ENCODE measurements at regions not wholly inside any gene's neighbourhood (a gene's known extent, or its start where the extent isn't known, plus 50 kb on each side); places are given as distances from the start of the nearest gene placed in this dataset.

DNA sequence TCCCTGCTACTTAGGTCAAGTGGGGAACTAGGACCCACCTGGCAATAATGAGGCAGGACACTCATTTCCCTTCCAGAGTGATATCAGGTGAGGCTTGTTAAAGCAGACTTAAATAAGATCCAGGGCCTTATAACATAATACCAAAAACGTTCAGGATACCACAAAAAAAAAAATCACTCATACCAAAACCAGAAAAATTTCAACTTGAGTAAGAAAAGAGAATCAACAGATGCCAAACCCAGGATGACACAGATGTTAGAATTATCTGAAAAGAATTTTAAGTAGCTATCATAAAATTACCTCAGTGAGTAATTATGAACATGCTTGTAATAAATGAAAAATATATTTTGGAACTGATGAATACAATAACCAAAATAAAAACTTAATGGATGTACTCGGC is 255.6 kb upstream of the OSR1 start:
- H3K4me3 ChIP-seq (ENCODE audit: low read depth, low read length) = no peak overlapping the region
- DNase-seq (ENCODE audit: low read depth) = no peak
- no peak for TF ChIP-seq CTCF (IDR thresholded peaks at IDR 0.05; ENCODE audit: insufficient read depth, low read depth, low read length, missing control alignments)

DNA sequence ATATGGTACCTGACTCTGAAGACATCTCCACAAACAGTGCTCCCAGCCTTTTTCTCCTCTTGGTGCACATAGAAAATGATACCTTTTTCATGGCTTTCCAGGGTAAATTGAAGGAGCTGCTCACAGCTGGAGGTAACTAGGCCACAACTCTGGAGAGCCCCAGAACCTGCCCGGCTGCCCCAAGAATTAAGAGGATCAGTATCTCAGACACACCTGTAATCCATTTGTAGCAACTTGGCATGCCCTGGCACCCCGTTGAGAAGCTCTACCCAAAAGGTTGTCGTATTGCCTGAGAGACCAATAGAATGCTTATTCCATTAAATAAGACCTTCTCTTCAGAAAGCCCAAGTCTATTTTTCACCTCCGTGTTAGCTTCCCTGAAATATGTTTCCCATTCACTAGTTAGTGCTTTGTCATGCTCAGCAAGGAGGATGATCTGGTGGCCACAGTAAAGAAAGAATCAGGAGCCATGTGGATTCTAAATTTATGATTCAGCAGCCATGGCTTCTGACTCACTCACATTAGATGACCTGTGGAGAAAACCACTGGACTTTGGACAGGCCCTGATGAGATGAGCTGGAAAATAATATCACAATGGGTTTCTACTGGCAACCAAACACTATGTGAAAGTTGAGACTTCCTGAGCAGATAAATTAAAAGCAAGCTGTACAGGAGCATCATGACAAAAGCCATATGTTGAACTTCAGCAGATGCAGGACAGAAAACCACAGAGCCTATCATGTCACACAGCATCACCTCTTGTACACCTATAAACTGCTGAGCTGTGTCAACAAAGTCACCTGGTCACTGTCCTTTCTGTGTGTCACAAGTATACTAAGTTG is 253.3 kb upstream of the OSR1 start:
- H3K4me3 ChIP-seq (ENCODE audit: low read depth, low read length) = no peak overlapping the region
- TF ChIP-seq CTCF (IDR thresholded peaks at IDR 0.05; ENCODE audit: insufficient read depth, low read depth, low read length, missing control alignments) = no peak
- DNase-seq (ENCODE audit: low read depth) = no peak

GRCh38 chr2:19609266-19609665 is 250.8 kb upstream of the OSR1 start:
- no peak overlapping the region for H3K4me3 ChIP-seq (ENCODE audit: low read depth, low read length)
- no peak for TF ChIP-seq CTCF (IDR thresholded peaks at IDR 0.05; ENCODE audit: insufficient read depth, low read depth, low read length, missing control alignments)

GRCh38 chr2:19607931-19608771 is 249.7 kb upstream of the OSR1 start:
- DNase-seq (ENCODE audit: low read depth) = no peak
- no peak for TF ChIP-seq CTCF (IDR thresholded peaks at IDR 0.05; ENCODE audit: insufficient read depth, low read depth, low read length, missing control alignments)

More at GRCh38 chr2:19609266-19609665, 250.8 kb upstream of the OSR1 start:
- DNase-seq (ENCODE audit: low read depth) = no peak

DNA sequence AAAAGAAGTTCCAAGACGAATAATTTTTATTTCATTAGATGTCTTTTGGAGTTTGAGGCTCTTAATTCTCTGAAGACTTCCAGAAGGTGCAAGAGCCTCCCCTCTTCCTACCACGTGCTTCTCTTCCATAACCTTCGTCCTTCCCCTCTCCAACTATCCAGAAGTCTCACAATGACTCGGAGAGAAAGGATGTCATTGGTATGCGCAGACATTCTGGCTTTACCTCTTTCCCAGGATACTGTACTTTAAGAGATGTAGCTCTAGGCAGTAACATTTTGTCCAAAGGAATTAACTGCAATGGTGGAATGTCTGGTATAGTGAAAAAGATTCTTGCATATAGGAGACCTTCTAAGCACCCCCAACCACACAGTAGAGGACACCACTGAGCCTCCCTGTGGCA is 249.0 kb upstream of the OSR1 start:
- no peak for DNase-seq (ENCODE audit: low read depth)
- TF ChIP-seq CTCF (IDR thresholded peaks at IDR 0.05; ENCODE audit: insufficient read depth, low read depth, low read length, missing control alignments) = no peak
- H3K4me3 ChIP-seq (ENCODE audit: low read depth, low read length) = no peak overlapping the region

More at GRCh38 chr2:19607931-19608771, 249.7 kb upstream of the OSR1 start:
- H3K4me3 ChIP-seq (ENCODE audit: low read depth, low read length) = no peak overlapping the region

- no peak overlapping the region for H3K4me3 ChIP-seq (ENCODE audit: low read depth, low read length)
- no peak for TF ChIP-seq CTCF (IDR thresholded peaks at IDR 0.05; ENCODE audit: insufficient read depth, low read depth, low read length, missing control alignments)
- DNase-seq (ENCODE audit: low read depth) = no peak
Measured at GRCh38 chr2:19600982-19601381, 242.6 kb upstream of the OSR1 start.
